Testis (tissue), 2 donors: ENCODE measurements at regions not wholly inside any gene's neighbourhood (a gene's known extent, or its start where the extent isn't known, plus 50 kb on each side); places are given as distances from the start of the nearest gene placed in this dataset.

Experiments used
- CTCF ChIP-seq, 3 experiments: fragments of 450-650 bp in 2 of 3; fragments of 200-600 bp in 1 of 3; sonication (generic) in 1 of 3; IDR thresholded peaks; one replicate each; pipeline ENCODE4 v1.5.1; 2016 to 2019; ENCODE audit warnings: antibody characterized with exemption in 3 of 3, mild to moderate bottlenecking in 2 of 3, moderate library complexity in 1 of 3
- POLR2A ChIP-seq: fragments of 450-650 bp; IDR thresholded peaks from one replicate; pipeline ENCODE4 v1.6.1; 2017; ENCODE audit warnings: antibody characterized with exemption, mild to moderate bottlenecking, moderate library complexity

- TF ChIP-seq CTCF (IDR thresholded peaks at IDR 0.05) (no peak), POLR2A (no peak)
Observed at GRCh38 chr2:211204456-211204855, 648.1 kb downstream of the CPS1 start.
